IMR-90 (cell line): ENCODE measurements at regions not wholly inside any gene's neighbourhood (a gene's known extent, or its start where the extent isn't known, plus 50 kb on each side); places are given as distances from the start of the nearest gene placed in this dataset.

Experiments
- ATAC-seq: fragments of 200-7000 bp; cut with Tn5 transposase; 2 replicates; pipeline ENCODE4 v1.9.1; 2020; ENCODE audit warnings: low read depth, mild to moderate bottlenecking, moderate library complexity
- BruUV-seq: library from RNA; stranded (reverse); fragments of 400-500 nt; replicated peaks from 2 replicates; lab custom pipeline; 2021; lab: Mats Ljungman, UMichigan
- CTCF ChIA-PET: fragments of 300-600 bp; formaldehyde crosslinking; extraction: SDS; loops from one replicate; lab custom pipeline; 2021; ENCODE audit warnings: antibody characterized with exemption; lab: Yijun Ruan, JAX
- POLR2A ChIA-PET: fragments of 300-600 bp; sonication (Branson Sonifier 250); formaldehyde crosslinking; loops from one replicate; lab custom pipeline; 2022; ENCODE audit warnings: antibody characterized with exemption; ENCODE audit not compliant: unreplicated experiment; lab: Charles Lee
- DNase-seq: peaks from one replicate; pipeline ENCODE4 v3.0.0; 2013
- H2AFZ ChIP-seq: replicated peaks from 2 replicates; pipeline ENCODE3; 2013; ENCODE audit warnings: low read length, mild to moderate bottlenecking; ENCODE audit not compliant: poor library complexity
- H2AK5ac ChIP-seq: 2 replicates; pipeline ENCODE4 v1.6.1; 2013; ENCODE audit warnings: low read depth, low read length, inconsistent platforms
- H2AK9ac ChIP-seq: replicated peaks from 2 replicates; pipeline ENCODE3; 2013; ENCODE audit warnings: mild to moderate bottlenecking, low read depth, low read length, moderate library complexity; ENCODE audit not compliant: poor library complexity
- H2BK120ac ChIP-seq: 2 replicates; pipeline ENCODE4 v1.6.1; 2013; ENCODE audit warnings: low read depth, low read length, inconsistent platforms
- H2BK15ac ChIP-seq: 3 replicates; pipeline ENCODE4 v1.6.1; 2013; ENCODE audit warnings: low read depth, low read length, inconsistent platforms
- H2BK20ac ChIP-seq: 2 replicates; pipeline ENCODE4 v1.6.1; 2013; ENCODE audit warnings: low read depth, mild to moderate bottlenecking, inconsistent platforms, low read length, moderate library complexity
- H2BK5ac ChIP-seq: 2 replicates; pipeline ENCODE4 v1.6.1; 2013; ENCODE audit warnings: mild to moderate bottlenecking, low read depth, low read length, inconsistent platforms; ENCODE audit not compliant: poor library complexity, severe bottlenecking
- H3K14ac ChIP-seq: replicated peaks from 2 replicates; pipeline ENCODE4 v1.6.1; 2013; ENCODE audit warnings: low read depth, low read length, inconsistent platforms
- H3K18ac ChIP-seq: 2 replicates; pipeline ENCODE4 v1.6.1; 2013; ENCODE audit warnings: low read depth, low read length, control low read depth
- H3K23ac ChIP-seq: 2 replicates; pipeline ENCODE4 v1.6.1; 2013; ENCODE audit warnings: low read depth, low read length, inconsistent platforms
- H3K27ac ChIP-seq: 2 replicates; pipeline ENCODE4 v1.5.1; 2013; ENCODE audit warnings: mild to moderate bottlenecking, control low read depth, low read length; ENCODE audit not compliant: insufficient read depth
- H3K27me3 ChIP-seq: 2 replicates; pipeline ENCODE4 v1.6.1; 2013; ENCODE audit warnings: low read length; ENCODE audit not compliant: control insufficient read depth, insufficient read depth
- H3K36me3 ChIP-seq: 2 replicates; pipeline ENCODE4 v1.6.1; 2013; ENCODE audit warnings: low read length, mixed read lengths; ENCODE audit not compliant: control insufficient read depth, insufficient read depth
- H3K4ac ChIP-seq: 2 replicates; pipeline ENCODE4 v1.6.1; 2013; ENCODE audit warnings: low read depth, low read length, inconsistent platforms
- H3K4me1 ChIP-seq: 2 replicates; pipeline ENCODE4 v1.6.1; 2013; ENCODE audit warnings: low read length, mixed read lengths; ENCODE audit not compliant: control insufficient read depth, insufficient read depth
- H3K4me2 ChIP-seq: 2 replicates; pipeline ENCODE4 v1.6.1; 2013; ENCODE audit warnings: low read depth, mild to moderate bottlenecking, control low read depth, low read length, moderate library complexity
- H3K4me3 ChIP-seq: 2 replicates; pipeline ENCODE4 v1.5.1; 2013; ENCODE audit warnings: low read depth, mild to moderate bottlenecking, control low read depth, low read length, moderate library complexity; ENCODE audit not compliant: insufficient read depth
- H3K56ac ChIP-seq: 2 replicates; pipeline ENCODE4 v1.6.1; 2013; ENCODE audit warnings: low read length, inconsistent platforms; ENCODE audit not compliant: insufficient read depth; ENCODE audit errors: extremely low read depth
- H3K79me1 ChIP-seq, 2 experiments: 2 replicates each; pipeline ENCODE4 v1.6.1; 2013; ENCODE audit warnings: low read length in 2 of 2, inconsistent platforms in 1 of 2, low read depth in 1 of 2
- H3K9ac ChIP-seq: 2 replicates; pipeline ENCODE4 v1.6.1; 2013; ENCODE audit warnings: low read depth, low read length, control low read depth
- H3K9me1 ChIP-seq: 2 replicates; pipeline ENCODE4 v1.6.1; 2013; ENCODE audit warnings: low read length, inconsistent platforms; ENCODE audit not compliant: insufficient read depth
- H3K9me3 ChIP-seq: 2 replicates; pipeline ENCODE4 v1.6.1; 2013; ENCODE audit warnings: low read length; ENCODE audit not compliant: control insufficient read depth, insufficient read depth
- H4K20me1 ChIP-seq: 2 replicates; pipeline ENCODE4 v1.6.1; 2013; ENCODE audit warnings: low read length, inconsistent platforms; ENCODE audit not compliant: insufficient read depth
- H4K5ac ChIP-seq: 2 replicates; pipeline ENCODE4 v1.6.1; 2013; ENCODE audit warnings: mild to moderate bottlenecking, low read depth, low read length, control low read depth
- H4K8ac ChIP-seq, 2 experiments: 2 replicates each; pipeline ENCODE4 v1.6.1; 2013; ENCODE audit warnings: low read depth in 2 of 2, low read length in 2 of 2, control low read depth in 1 of 2, inconsistent platforms in 1 of 2
- H4K91ac ChIP-seq: 2 replicates; pipeline ENCODE4 v1.6.1; 2013; ENCODE audit warnings: low read depth, low read length, inconsistent platforms; ENCODE audit not compliant: insufficient read depth
- BHLHE40 ChIP-seq: fragments of 150-350 bp; IDR thresholded peaks from 2 replicates; pipeline ENCODE4 v1.6.1; 2016; ENCODE audit warnings: mild to moderate bottlenecking, low read depth, low read length
- CEBPB ChIP-seq: IDR thresholded peaks from 2 replicates; pipeline ENCODE4 v1.6.1; 2012; ENCODE audit warnings: low read depth, low read length, improper control_type of control experiment
- CHD1 ChIP-seq: IDR thresholded peaks from 2 replicates; pipeline ENCODE4 v1.6.1; 2012; ENCODE audit warnings: low read depth, low read length, improper control_type of control experiment
- CTCF ChIP-seq: conservative IDR thresholded peaks from 2 replicates; pipeline ENCODE4 v1.5.1; 2012; ENCODE audit warnings: mild to moderate bottlenecking, low read depth, low read length, improper control_type of control experiment
- ELK1 ChIP-seq: fragments of 150-350 bp; IDR thresholded peaks from 2 replicates; pipeline ENCODE4 v1.6.1; 2016; ENCODE audit warnings: low read depth, mild to moderate bottlenecking, low read length, moderate library complexity, borderline replicate concordance
- FOS ChIP-seq: fragments of 150-350 bp; IDR thresholded peaks from 2 replicates; pipeline ENCODE4 v1.6.1; 2016; ENCODE audit warnings: low read depth, low read length
- MAFK ChIP-seq: IDR thresholded peaks from 2 replicates; pipeline ENCODE4 v1.6.1; 2012; ENCODE audit warnings: low read depth, low read length, improper control_type of control experiment
- MAZ ChIP-seq: IDR thresholded peaks from 2 replicates; pipeline ENCODE4 v1.6.1; 2012; ENCODE audit warnings: low read depth, mild to moderate bottlenecking, low read length, improper control_type of control experiment, moderate library complexity, borderline replicate concordance
- MXI1 ChIP-seq: IDR thresholded peaks from 2 replicates; pipeline ENCODE4 v1.6.1; 2012; ENCODE audit warnings: low read depth, mild to moderate bottlenecking, low read length, moderate library complexity, borderline replicate concordance
- NFE2L2 ChIP-seq: fragments of 150-350 bp; IDR thresholded peaks from 2 replicates; pipeline ENCODE4 v1.6.1; 2016; ENCODE audit warnings: low read depth, mild to moderate bottlenecking, low read length
- POLR2A ChIP-seq: IDR thresholded peaks from 2 replicates; pipeline ENCODE4 v1.6.1; 2012; ENCODE audit warnings: mild to moderate bottlenecking, low read depth, low read length
- RAD21 ChIP-seq: IDR thresholded peaks from 2 replicates; pipeline ENCODE4 v1.6.1; 2012; ENCODE audit warnings: low read length, improper control_type of control experiment
- RCOR1 ChIP-seq: IDR thresholded peaks from 2 replicates; pipeline ENCODE4 v1.6.1; 2012; ENCODE audit warnings: mild to moderate bottlenecking, low read length, improper control_type of control experiment; ENCODE audit not compliant: insufficient replicate concordance
- RFX5 ChIP-seq: IDR thresholded peaks from 2 replicates; pipeline ENCODE4 v1.8.0; 2012; ENCODE audit warnings: low read depth, mild to moderate bottlenecking, low read length, moderate library complexity
- SMC3 ChIP-seq: fragments of 150-350 bp; IDR thresholded peaks from 2 replicates; pipeline ENCODE4 v1.6.1; 2016; ENCODE audit warnings: low read depth, mild to moderate bottlenecking, antibody characterized with exemption, low read length, moderate library complexity
- USF2 ChIP-seq: fragments of 150-350 bp; IDR thresholded peaks from 2 replicates; pipeline ENCODE4 v1.6.1; 2017; ENCODE audit warnings: mild to moderate bottlenecking, antibody characterized with exemption, low read length, low read depth
- WGBS, 2 experiments: methylation state at CpG; one replicate each; pipeline versions ENCODE4 v1.1.5 to v1.1.7; 2013; ENCODE audit warnings: missing lambda C conversion rate in 2 of 2; ENCODE audit not compliant: insufficient read length in 1 of 2; ENCODE audit errors: extremely low coverage in 2 of 2; 5-methylcytosine and 5-hydroxymethylcytosine counted together
- dilution Hi-C: fragments of 300-500 bp; cut with HindIII; formaldehyde crosslinking; loops from one replicate; pipeline ENCODE4 v1.14.3; 2018; ENCODE audit warnings: low sequenced_read_pairs; ENCODE audit not compliant: unreplicated experiment
- in situ Hi-C: fragments of 300-500 bp; cut with MboI; formaldehyde crosslinking; loops from 3 replicates; pipeline ENCODE4 v1.14.3; 2019; ENCODE audit warnings: low sequenced_read_pairs, inconsistent platforms, mixed read lengths
- intact Hi-C: fragments of 100-400 bp; cut with micrococcal nuclease; formaldehyde crosslinking; loops from 2 replicates; pipeline ENCODE4 v1.10.0; 2022

- no peak overlapping the region for H3K56ac ChIP-seq
- H2BK120ac ChIP-seq: no peak overlapping the region
- no peak overlapping the region for H4K8ac ChIP-seq
- no peak overlapping the region for H3K4me3 ChIP-seq
- no peak overlapping the region for H2AFZ ChIP-seq
- no peaks in the 10 kb centered on the region for H3K4me1 ChIP-seq
- no peaks in the 10 kb centered on the region for H3K79me1 ChIP-seq
- no TSS peak for BruUV-seq
- no peak overlapping the region for H2AK5ac ChIP-seq
- ATAC-seq (no peak), DNase-seq (no peak)
- no peak overlapping the region for H3K4ac ChIP-seq
- CTCF ChIA-PET: no interaction called here
- no peak overlapping the region for H3K27ac ChIP-seq
- POLR2A ChIA-PET: no interaction called here
- no peak overlapping the region for H4K91ac ChIP-seq
- dilution Hi-C loops: no loop called here
- no peak overlapping the region for H3K14ac ChIP-seq
- H3K4me2 ChIP-seq: no peak overlapping the region
- no peak overlapping the region for H2BK5ac ChIP-seq
- in situ Hi-C loops: no loop called here
- H2BK20ac ChIP-seq: no peak overlapping the region
- no peak overlapping the region for H3K18ac ChIP-seq
- TF ChIP-seq NFE2L2 (no peak), RFX5 (no peak), CEBPB (no peak), RAD21 (no peak), POLR2A (no peak), BHLHE40 (no peak), RCOR1 (no peak), FOS (no peak), MAZ (no peak), MAFK (no peak), ELK1 (no peak), USF2 (no peak), CHD1 (no peak), CTCF (no peak), MXI1 (no peak), SMC3 (no peak)
- no peaks in the 10 kb centered on the region for H3K27me3 ChIP-seq
- no peaks in the 10 kb centered on the region for H3K9me1 ChIP-seq
- H3K9me3 ChIP-seq: no peaks in the 10 kb centered on the region
- intact Hi-C loops: no loop called here
- no peak overlapping the region for H2AK9ac ChIP-seq
- peak overlapping the region; percentile 40; the same call in 1 of the 2 replicates for H4K5ac ChIP-seq
- H3K23ac ChIP-seq: no peak overlapping the region
- no peak overlapping the region for H2BK15ac ChIP-seq
- no peaks in the 10 kb centered on the region for H4K20me1 ChIP-seq
- no CpG with 5 or more reads among the region's 2 CpGs for WGBS, 2 experiments
- no peak overlapping the region for H3K9ac ChIP-seq
- no peaks in the 10 kb centered on the region for H3K36me3 ChIP-seq
Observed at GRCh38 chr3:175896655-175897054, 1037.5 kb downstream of the NAALADL2 start.
